Psoas muscle (tissue), 7 donors: ENCODE measurements at regions not wholly inside any gene's neighbourhood (a gene's known extent, or its start where the extent isn't known, plus 50 kb on each side); places are given as distances from the start of the nearest gene placed in this dataset.

Experiments
- ATAC-seq, 4 donors: fragments of 200-7000 bp; cut with Tn5 transposase; one replicate each; pipeline ENCODE4 v1.9.1; 2020; ENCODE audit warnings: moderate library complexity in 3 of 4, mild to moderate bottlenecking in 2 of 4
- DNase-seq, 2 donors: peaks; one replicate each; pipeline ENCODE4 v3.0.0-alpha.2; 2020
- H3K27ac ChIP-seq: fragments of 200-600 bp; one replicate; pipeline ENCODE4 v1.8.0; 2022
- H3K27me3 ChIP-seq, 3 donors: fragments of 200-600 bp in 1 of 3; one replicate each; pipeline versions ENCODE4 v1.6.1 to v1.8.0; 2013 to 2022; ENCODE audit warnings: low read length in 2 of 3, mild to moderate bottlenecking in 2 of 3, moderate library complexity in 1 of 3; ENCODE audit not compliant: insufficient read depth in 3 of 3
- H3K36me3 ChIP-seq, 2 donors: fragments of 200-600 bp in 1 of 2; one replicate each; pipeline versions ENCODE4 v1.6.1 to v1.8.0; 2013 to 2022; ENCODE audit warnings: low read depth in 1 of 2, mild to moderate bottlenecking in 1 of 2, moderate library complexity in 1 of 2; ENCODE audit not compliant: insufficient read depth in 1 of 2
- H3K4me1 ChIP-seq: fragments of 200-600 bp; one replicate; pipeline ENCODE4 v1.8.0; 2022
- H3K4me3 ChIP-seq: fragments of 200-600 bp; one replicate; pipeline ENCODE4 v1.8.0; 2022; ENCODE audit warnings: mild to moderate bottlenecking
- H3K9me3 ChIP-seq: fragments of 200-600 bp; one replicate; pipeline ENCODE4 v1.8.0; 2022
- CTCF ChIP-seq: fragments of 200-600 bp; IDR thresholded peaks from one replicate; pipeline ENCODE4 v1.8.0; 2022; ENCODE audit warnings: antibody characterized with exemption
- WGBS, 3 donors: extraction: QIAGEN DNeasy Blood & Tissue Kit; methylation state at CpG; one replicate each; pipeline versions ENCODE4 v1.1.6 to v1.1.7; 2013; 5-methylcytosine and 5-hydroxymethylcytosine counted together
- intact Hi-C, 2 donors: fragments of 100-400 bp; cut with DNase I; formaldehyde crosslinking; loops; one replicate each; pipeline versions ENCODE4 v1.11.0 to v1.14.2; 2022
- donor health status: healthy with polysubstance abuse.
- donor health status: DM: no; HTN: no; CAD: no; lungs with moderate emphysema.
- donor health status: Bipolar disorder and iron deficiency.
- donor health status: healthy.
- donor health status: DM: yes; HTN: yes; CAD: no.
- donor health status: DM: no; HTN: no; CAD: no.
- donor health status: DM: yes; HTN: yes; CAD: no.

- WGBS, 3 donors = 76 to 86% (median 80%) methylated on average over 7 of the region's 7 CpGs
- Histone ChIP-seq H3K27ac (no peak overlapping the region), H3K36me3 (no peaks in the 10 kb centered on the region), H3K27me3 (no peaks in the 10 kb centered on the region), H3K9me3 (no peaks in the 10 kb centered on the region), H3K4me1 (no peaks in the 10 kb centered on the region), H3K4me3 (no peak overlapping the region)
- no peak for TF ChIP-seq CTCF
- DNase-seq (no peak), ATAC-seq (no peak)
- intact Hi-C loops = no loop called here
Measured at GRCh38 chr10:117670116-117670904, 127.8 kb downstream of the EMX2 start.

- Histone ChIP-seq H3K4me1 (no peaks in the 10 kb centered on the region), H3K27ac (no peak overlapping the region), H3K36me3 (no peaks in the 10 kb centered on the region), H3K27me3 (peaks cover 0 to 4% (median 0%) of the 10 kb centered on the region in 3 donors), H3K9me3 (no peaks in the 10 kb centered on the region), H3K4me3 (no peak overlapping the region)
- WGBS, 3 donors = 68 to 74% (median 74%) methylated on average over 8 of the region's 8 CpGs
- intact Hi-C loops = no loop called here
- ATAC-seq (no peak), DNase-seq (no peak)
- TF ChIP-seq CTCF = no peak
Measured at GRCh38 chr10:117673230-117674010, 130.9 kb downstream of the EMX2 start.

GRCh38 chr10:117674201-117674600, 131.7 kb downstream of the EMX2 start:
- WGBS, 3 donors = 82 to 88% (median 87%) methylated on average over 7 of the region's 7 CpGs
- Histone ChIP-seq H3K27ac (no peak overlapping the region), H3K4me3 (no peak overlapping the region), H3K9me3 (no peaks in the 10 kb centered on the region), H3K4me1 (no peaks in the 10 kb centered on the region), H3K36me3 (no peaks in the 10 kb centered on the region), H3K27me3 (peaks cover 0 to 4% (median 0%) of the 10 kb centered on the region in 3 donors)
- intact Hi-C loops = no loop called here
- ATAC-seq (no peak), DNase-seq (no peak)
- no peak for TF ChIP-seq CTCF

- ATAC-seq (no peak), DNase-seq (no peak)
- H3K4me3 ChIP-seq = no peak overlapping the region
- peaks cover 0 to 4% (median 0%) of the 10 kb centered on the region in 3 donors for H3K27me3 ChIP-seq
- intact Hi-C loops = no loop called here
- 83 to 85% (median 85%) methylated on average over 6 of the region's 6 CpGs for WGBS, 3 donors
- no peaks in the 10 kb centered on the region for H3K36me3 ChIP-seq
- H3K4me1 ChIP-seq = no peaks in the 10 kb centered on the region
- no peak overlapping the region for H3K27ac ChIP-seq
- no peak for TF ChIP-seq CTCF
- H3K9me3 ChIP-seq = no peaks in the 10 kb centered on the region
Measured at GRCh38 chr10:117674646-117675045, 132.1 kb downstream of the EMX2 start.
